H9 (cell line): ENCODE measurements at regions not wholly inside any gene's neighbourhood (a gene's known extent, or its start where the extent isn't known, plus 50 kb on each side); places are given as distances from the start of the nearest gene placed in this dataset.

ENCODE experiments used
- DNase-seq: peaks from one replicate; pipeline ENCODE4 v3.0.0-alpha.2; 2017
- H2AFZ ChIP-seq: one replicate; pipeline ENCODE4 v1.6.1; 2013; ENCODE audit warnings: mild to moderate bottlenecking, low read length, control low read depth, moderate library complexity
- H2AK5ac ChIP-seq: 2 replicates; pipeline ENCODE4 v1.6.1; 2013; ENCODE audit warnings: low read length, control low read depth, mixed read lengths; ENCODE audit not compliant: insufficient read length
- H2BK120ac ChIP-seq: one replicate; pipeline ENCODE4 v1.6.1; 2013; ENCODE audit warnings: low read depth, mild to moderate bottlenecking, low read length, control low read depth, inconsistent platforms; ENCODE audit not compliant: poor library complexity, severe bottlenecking
- H2BK12ac ChIP-seq: 2 replicates; pipeline ENCODE4 v1.6.1; 2013; ENCODE audit warnings: low read length, control low read depth, mixed read lengths, low read depth; ENCODE audit not compliant: insufficient read length
- H2BK15ac ChIP-seq: 2 replicates; pipeline ENCODE4 v1.6.1; 2013; ENCODE audit warnings: low read depth, low read length, control low read depth
- H2BK20ac ChIP-seq: one replicate; pipeline ENCODE4 v1.6.1; 2013; ENCODE audit warnings: low read depth, mild to moderate bottlenecking, low read length, control low read depth, inconsistent platforms; ENCODE audit not compliant: poor library complexity, severe bottlenecking
- H2BK5ac ChIP-seq: 2 replicates; pipeline ENCODE4 v1.6.1; 2013; ENCODE audit warnings: low read length, control low read depth, mixed read lengths; ENCODE audit not compliant: insufficient read length
- H3K14ac ChIP-seq: 2 replicates; pipeline ENCODE4 v1.6.1; 2013; ENCODE audit warnings: low read length, control low read depth; ENCODE audit not compliant: insufficient read depth
- H3K18ac ChIP-seq: 2 replicates; pipeline ENCODE4 v1.6.1; 2013; ENCODE audit warnings: low read depth, mild to moderate bottlenecking, mixed read lengths, low read length, control low read depth; ENCODE audit not compliant: insufficient read length
- H3K23ac ChIP-seq: 2 replicates; pipeline ENCODE4 v1.6.1; 2013; ENCODE audit warnings: low read length, control low read depth, mixed read lengths, low read depth; ENCODE audit not compliant: insufficient read length
- H3K23me2 ChIP-seq: 2 replicates; pipeline ENCODE4 v1.6.1; 2013; ENCODE audit warnings: low read depth, mild to moderate bottlenecking, mixed read lengths, low read length, control low read depth; ENCODE audit not compliant: insufficient read length, poor library complexity, severe bottlenecking
- H3K27ac ChIP-seq: 2 replicates; pipeline ENCODE4 v1.5.1; 2013; ENCODE audit warnings: low read length, control low read depth, mixed read lengths, low read depth; ENCODE audit not compliant: insufficient read length
- H3K27me3 ChIP-seq: 2 replicates; pipeline ENCODE4 v1.6.1; 2013; ENCODE audit warnings: low read length, control low read depth, inconsistent platforms; ENCODE audit not compliant: insufficient read depth
- H3K4ac ChIP-seq: 2 replicates; pipeline ENCODE4 v1.6.1; 2013; ENCODE audit warnings: low read depth, mild to moderate bottlenecking, control low read depth, inconsistent platforms, low read length, moderate library complexity
- H3K4me1 ChIP-seq: 2 replicates; pipeline ENCODE4 v1.6.1; 2013; ENCODE audit warnings: low read length, control low read depth, inconsistent platforms; ENCODE audit not compliant: insufficient read depth
- H3K4me2 ChIP-seq: 2 replicates; pipeline ENCODE4 v1.6.1; 2013; ENCODE audit warnings: low read length, control low read depth, mixed read lengths; ENCODE audit not compliant: insufficient read length, insufficient read depth
- H3K56ac ChIP-seq: 2 replicates; pipeline ENCODE4 v1.6.1; 2013; ENCODE audit warnings: low read depth, mild to moderate bottlenecking, mixed read lengths, low read length, control low read depth; ENCODE audit not compliant: insufficient read length
- H3K79me1 ChIP-seq: 2 replicates; pipeline ENCODE4 v1.6.1; 2013; ENCODE audit warnings: low read depth, mild to moderate bottlenecking, moderate library complexity, low read length, control low read depth, inconsistent platforms; ENCODE audit not compliant: insufficient read depth, poor library complexity, severe bottlenecking
- H3K79me2 ChIP-seq: 2 replicates; pipeline ENCODE4 v1.6.1; 2013; ENCODE audit warnings: low read length, control low read depth, inconsistent platforms; ENCODE audit not compliant: insufficient read depth
- H3K9ac ChIP-seq: 2 replicates; pipeline ENCODE4 v1.6.1; 2013; ENCODE audit warnings: low read length, control low read depth, mixed read lengths; ENCODE audit not compliant: insufficient read length; ENCODE audit errors: extremely low read depth
- H3K9me3 ChIP-seq: one replicate; pipeline ENCODE4 v1.6.1; 2013; ENCODE audit warnings: low read depth, low read length, inconsistent platforms; ENCODE audit not compliant: control insufficient read depth
- H3T11ph ChIP-seq: one replicate; pipeline ENCODE4 v1.6.1; 2013; ENCODE audit warnings: mild to moderate bottlenecking, low read length, control low read depth, inconsistent platforms
- H4K20me1 ChIP-seq: one replicate; pipeline ENCODE4 v1.6.1; 2013; ENCODE audit not compliant: control insufficient read depth, insufficient read length, insufficient read depth
- H4K5ac ChIP-seq: 2 replicates; pipeline ENCODE4 v1.6.1; 2013; ENCODE audit warnings: low read depth, mild to moderate bottlenecking, mixed read lengths, low read length, control low read depth; ENCODE audit not compliant: insufficient read length
- H4K8ac ChIP-seq: replicated peaks from 2 replicates; pipeline ENCODE4 v1.6.1; 2013; ENCODE audit warnings: low read length, control low read depth, mixed read lengths, low read depth; ENCODE audit not compliant: insufficient read length
- H4K91ac ChIP-seq: 2 replicates; pipeline ENCODE4 v1.6.1; 2013; ENCODE audit warnings: low read depth, mild to moderate bottlenecking, moderate library complexity, mixed read lengths, low read length, control low read depth; ENCODE audit not compliant: insufficient read length
- H3K27ac Mint-ChIP-seq, 3 experiments: 2 replicates in 2 of 3; 3 replicates in 1 of 3; pipeline ENCODE4 v1.8.0; 2020 to 2021; ENCODE audit warnings: mixed read lengths in 3 of 3, mild to moderate bottlenecking in 1 of 3, moderate library complexity in 1 of 3
- H3K27me3 Mint-ChIP-seq: 2 replicates; pipeline ENCODE4 v1.8.0; 2021; ENCODE audit warnings: low read depth, mild to moderate bottlenecking, moderate library complexity, mixed read lengths
- H3K36me3 Mint-ChIP-seq, 3 experiments: 2 replicates in 2 of 3; 3 replicates in 1 of 3; pipeline ENCODE4 v1.8.0; 2020 to 2021; ENCODE audit warnings: low read depth in 3 of 3, mixed read lengths in 3 of 3; ENCODE audit not compliant: insufficient read depth in 1 of 3
- H3K4me1 Mint-ChIP-seq, 2 experiments: 2 replicates each; pipeline ENCODE4 v1.8.0; 2020; ENCODE audit warnings: mixed read lengths in 2 of 2
- H3K4me3 Mint-ChIP-seq, 2 experiments: 2 replicates in 1 of 2; 3 replicates in 1 of 2; pipeline ENCODE4 v1.8.0; 2020 to 2021; ENCODE audit warnings: mild to moderate bottlenecking in 2 of 2, mixed read lengths in 2 of 2, moderate library complexity in 1 of 2
- H3K9me3 Mint-ChIP-seq, 2 experiments: 2 replicates in 1 of 2; 3 replicates in 1 of 2; pipeline ENCODE4 v1.8.0; 2020; ENCODE audit warnings: mild to moderate bottlenecking in 2 of 2, mixed read lengths in 2 of 2, moderate library complexity in 1 of 2
- CTCF ChIP-seq: fragments of 200-600 bp; sonication (generic); conservative IDR thresholded peaks from 3 replicates; pipeline ENCODE4 v1.8.0; 2021; ENCODE audit warnings: antibody characterized with exemption, mild to moderate bottlenecking
- WGBS: extraction: QIAGEN DNeasy Blood & Tissue Kit; methylation state at CpG from one replicate; pipeline ENCODE4 v1.1.7; 2013; ENCODE audit warnings: missing lambda C conversion rate, low lambda C conversion rate, mixed read lengths; ENCODE audit not compliant: insufficient read length; ENCODE audit errors: extremely low coverage; 5-methylcytosine and 5-hydroxymethylcytosine counted together

DNA sequence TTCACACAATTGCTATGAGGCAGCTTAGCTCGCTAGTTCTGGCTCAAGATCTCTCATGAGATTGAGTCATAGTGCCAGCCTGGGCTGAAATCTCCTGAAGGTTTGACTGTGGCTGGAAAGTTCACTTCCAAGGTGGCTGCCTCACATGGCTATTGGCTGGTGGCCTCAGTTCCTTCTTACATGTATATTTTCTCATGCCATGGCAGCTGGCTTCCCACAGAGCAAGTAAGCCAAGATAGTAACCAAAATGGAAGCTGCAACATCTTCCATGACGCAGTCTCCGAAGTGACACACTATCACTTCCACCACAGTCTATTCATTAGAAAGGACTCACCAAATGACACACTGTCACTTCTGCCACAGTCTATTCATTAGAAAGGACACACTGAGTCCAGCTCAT is 160.4 kb upstream of the PRDM1 start:
- Histone ChIP-seq H4K8ac (no peak overlapping the region), H3K14ac (no peak overlapping the region), H3K9me3 (no peaks in the 10 kb centered on the region), H3T11ph (no peak overlapping the region), H2BK15ac (no peak overlapping the region), H2BK20ac (no peak overlapping the region), H3K9ac (no peak overlapping the region), H4K5ac (no peak overlapping the region), H4K20me1 (no peaks in the 10 kb centered on the region), H2AFZ (no peak overlapping the region), H2BK12ac (no peak overlapping the region), H3K79me2 (no peaks in the 10 kb centered on the region), H3K27me3 (no peaks in the 10 kb centered on the region), H3K4me2 (no peak overlapping the region), H3K56ac (no peak overlapping the region), H3K4ac (no peak overlapping the region), H4K91ac (no peak overlapping the region), H3K23ac (no peak overlapping the region), H3K18ac (no peak overlapping the region), H3K23me2 (no peaks in the 10 kb centered on the region), H2AK5ac (no peak overlapping the region), H2BK5ac (no peak overlapping the region), H3K27ac (no peak overlapping the region), H2BK120ac (no peak overlapping the region), H3K79me1 (no peaks in the 10 kb centered on the region), H3K4me1 (no peaks in the 10 kb centered on the region)
- Mint-ChIP-seq H3K9me3 (no peaks in the 10 kb centered on the region), H3K27me3 (0 out of 2 replicates have a peak, but pooled peaks cover 2% of the 10 kb centered on the region), H3K36me3 (no peaks in the 10 kb centered on the region; a peak in 1 of 7 replicates), H3K4me3 (no peak overlapping the region), H3K27ac (no peak overlapping the region), H3K4me1 (no peaks in the 10 kb centered on the region)
- no peak for DNase-seq
- no peak for TF ChIP-seq CTCF
- WGBS, result no CpG with 5 or more reads among the region's 3 CpGs
